ENCODE measurements at regions not wholly inside any gene's neighbourhood (a gene's known extent, or its start where the extent isn't known, plus 50 kb on each side); places are given as distances from the start of the nearest gene placed in this dataset.
"Not testable (repeated sequence)": the region's sequence is repeated elsewhere in the genome, so short reads cannot be mapped to it uniquely, and the experiment has no call there.

DNA sequence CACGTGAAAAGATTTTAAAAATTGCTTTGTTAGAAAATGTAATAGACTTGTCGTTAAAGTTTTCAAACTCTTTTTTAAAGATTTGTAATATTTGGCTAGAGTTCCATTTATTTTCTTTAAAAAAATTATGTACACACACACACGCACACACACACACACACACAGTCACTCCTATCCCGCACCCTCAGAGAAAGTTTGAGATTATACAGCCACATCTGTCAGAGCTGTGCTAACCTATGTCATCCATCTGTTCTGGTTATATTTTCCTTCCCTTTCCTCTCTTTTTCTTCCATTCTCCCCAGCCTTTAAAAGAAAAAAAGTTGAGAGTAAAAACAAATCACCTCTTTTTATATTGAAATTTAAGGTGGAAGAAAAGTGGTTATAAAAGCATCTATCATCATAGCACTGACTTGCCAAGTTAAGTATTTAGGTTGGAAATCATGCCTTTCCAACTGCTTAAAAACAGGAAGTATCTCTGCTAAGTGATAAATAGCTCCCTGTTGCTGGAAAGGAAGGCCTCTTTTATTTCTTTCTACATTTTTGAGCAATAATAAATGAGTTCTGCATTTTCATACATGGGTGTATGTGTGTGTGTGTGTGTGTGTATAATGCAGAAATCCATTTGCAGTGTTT lies 163.3 kb upstream of the SPRY1 start:
- no peak for DNase-seq

- no peak for DNase-seq
Observed at GRCh38 chr4:123234955-123235354, 161.6 kb upstream of the SPRY1 start.

DNA sequence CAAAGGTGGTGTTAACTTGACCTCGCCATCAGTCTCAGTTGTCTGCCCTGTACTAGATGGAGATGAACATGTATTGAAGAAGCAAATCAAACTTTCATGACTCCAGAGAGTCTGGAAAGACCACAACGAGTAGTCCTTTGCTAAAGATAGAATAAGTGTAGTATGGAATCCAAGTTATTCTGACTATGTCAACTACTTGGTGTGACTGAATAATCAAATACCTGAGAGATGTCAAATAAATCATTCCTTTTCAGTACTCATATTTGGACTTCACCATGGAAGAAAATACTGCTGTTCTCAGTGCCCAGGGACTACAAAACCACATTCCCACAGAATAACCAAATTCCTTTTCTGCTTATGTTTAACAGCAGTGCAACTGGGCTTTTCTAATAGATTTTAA lies 161.2 kb upstream of the SPRY1 start:
- DNase-seq: no peak

- DNase-seq: no peak
Observed at GRCh38 chr4:123236606-123237005, 160.0 kb upstream of the SPRY1 start.

- DNase-seq: not testable (repeated sequence)
Observed at GRCh38 chr4:123240286-123240685, 156.3 kb upstream of the SPRY1 start.

DNA sequence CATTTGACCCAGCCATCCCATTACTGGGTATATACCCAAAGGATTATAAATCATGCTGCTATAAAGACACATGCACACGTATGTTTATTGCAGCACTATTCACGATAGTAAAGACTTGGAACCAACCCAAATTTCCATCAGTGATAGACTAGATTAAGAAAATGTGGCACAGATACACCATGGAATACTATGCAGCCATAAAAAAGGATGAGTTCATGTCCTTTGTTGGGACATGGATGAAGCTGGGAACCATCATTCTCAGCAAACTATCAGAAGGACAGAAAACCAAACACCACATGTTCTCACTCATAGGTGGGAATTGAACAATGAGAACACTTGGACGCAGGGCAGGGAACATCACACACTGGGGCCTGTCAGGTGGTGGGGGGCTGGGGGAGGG lies 153.4 kb upstream of the SPRY1 start:
- DNase-seq: not testable (repeated sequence)

- no peak for DNase-seq
Observed at GRCh38 chr4:123244137-123244536, 152.5 kb upstream of the SPRY1 start.

DNA sequence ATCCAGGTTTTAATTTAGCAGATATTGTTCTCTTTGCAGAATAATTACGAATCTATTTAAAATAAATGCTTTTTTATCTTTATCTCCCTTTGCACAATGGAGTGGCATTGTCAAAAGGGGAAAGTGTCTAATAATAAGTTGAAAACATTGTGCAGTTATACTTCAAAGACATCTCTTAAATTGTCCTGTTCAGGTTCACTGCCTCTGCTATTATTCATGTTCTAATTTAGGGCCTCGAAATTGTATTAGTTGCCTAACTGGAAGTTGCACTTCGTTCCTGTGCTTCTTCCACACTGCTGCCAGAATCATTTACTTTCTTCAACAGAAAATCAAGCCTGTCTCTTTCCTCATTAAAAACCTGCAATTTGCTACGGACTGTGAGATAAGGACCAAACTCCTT lies 150.5 kb upstream of the SPRY1 start:
- no peak for DNase-seq

DNA sequence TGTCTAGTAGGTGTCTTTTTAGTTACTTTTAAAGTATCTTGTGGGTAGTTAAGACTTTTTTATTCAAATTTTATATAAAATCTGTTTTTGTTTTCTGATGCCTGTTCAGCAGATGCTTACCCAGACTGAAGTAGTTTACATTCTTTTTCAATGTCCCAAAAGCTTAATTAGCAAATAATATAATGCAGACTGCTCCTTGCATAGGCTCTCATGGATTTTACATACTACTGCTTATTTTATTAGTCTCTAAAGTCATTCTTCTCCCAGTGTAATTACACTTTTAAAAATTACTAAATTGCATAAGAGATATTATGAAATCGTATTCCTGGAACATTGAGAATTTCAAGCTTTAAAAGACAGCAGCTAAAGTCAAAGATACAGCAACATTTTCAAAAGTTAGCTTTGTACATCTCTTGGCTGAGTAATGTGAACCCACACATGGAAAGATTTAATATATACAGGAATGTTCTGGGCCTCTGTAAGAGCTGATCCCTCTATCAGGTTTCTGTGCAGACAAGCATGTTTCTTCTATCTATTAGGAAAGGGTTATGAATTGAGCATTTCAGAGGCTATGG lies 148.4 kb upstream of the SPRY1 start:
- DNase-seq: no peak

GRCh38 chr4:123249821-123250220 lies 146.8 kb upstream of the SPRY1 start:
- no peak for DNase-seq

GRCh38 chr4:123250843-123251242 lies 145.8 kb upstream of the SPRY1 start:
- DNase-seq: no peak

GRCh38 chr4:123255971-123256370 lies 140.6 kb upstream of the SPRY1 start:
- DNase-seq: no peak

DNA sequence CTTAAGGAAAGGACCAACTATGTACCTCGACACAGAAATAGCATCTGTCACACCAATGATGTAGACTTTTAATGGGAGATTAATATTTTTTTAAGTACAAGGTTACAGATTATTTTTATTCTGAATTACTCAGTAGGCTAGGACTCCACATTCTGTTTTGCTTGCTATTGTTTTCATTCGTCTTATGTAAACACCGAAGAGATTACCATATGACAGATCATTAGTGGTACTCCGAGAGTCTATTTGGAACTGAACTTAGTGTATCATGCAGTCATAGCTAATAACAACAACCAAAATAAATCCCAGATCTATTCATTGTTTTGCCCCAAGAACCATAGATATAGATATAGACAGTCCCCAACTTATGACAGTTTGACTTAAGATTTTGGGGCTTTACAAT lies 139.7 kb upstream of the SPRY1 start:
- DNase-seq: no peak

- DNase-seq: no peak
Observed at GRCh38 chr4:123257591-123257990, 139.0 kb upstream of the SPRY1 start.

GRCh38 chr4:123259676-123260646 lies 136.6 kb upstream of the SPRY1 start:
- DNase-seq: no peak

- no peak for DNase-seq
Observed at GRCh38 chr4:123260653-123261052, 135.9 kb upstream of the SPRY1 start.

GRCh38 chr4:123262080-123262479 lies 134.5 kb upstream of the SPRY1 start:
- DNase-seq: no peak

DNA sequence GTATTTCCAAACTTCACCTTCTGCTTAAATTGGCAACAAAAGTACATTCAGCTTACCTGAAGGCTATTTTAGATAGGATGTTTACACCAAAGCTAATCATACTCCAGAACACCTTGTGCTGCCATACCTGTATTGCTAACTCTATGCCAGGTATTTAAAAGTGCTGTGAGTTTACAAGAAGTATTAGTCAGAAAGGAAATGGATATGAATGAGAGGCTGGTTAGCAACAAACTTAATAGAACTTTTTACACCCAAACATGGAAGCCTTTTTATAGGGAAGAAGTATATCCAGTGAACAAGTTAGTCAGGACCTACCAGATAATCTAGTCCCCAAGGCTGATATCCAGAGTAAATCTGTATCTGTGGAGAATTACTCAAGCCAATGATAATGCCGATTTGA lies 131.2 kb upstream of the SPRY1 start:
- no peak for DNase-seq

- DNase-seq: no peak
Observed at GRCh38 chr4:123266221-123266620, 130.4 kb upstream of the SPRY1 start.

- DNase-seq: no peak
Observed at GRCh38 chr4:123278755-123279154, 117.8 kb upstream of the SPRY1 start.

- DNase-seq: no peak
Observed at GRCh38 chr4:123283371-123283895, 113.2 kb upstream of the SPRY1 start.

DNA sequence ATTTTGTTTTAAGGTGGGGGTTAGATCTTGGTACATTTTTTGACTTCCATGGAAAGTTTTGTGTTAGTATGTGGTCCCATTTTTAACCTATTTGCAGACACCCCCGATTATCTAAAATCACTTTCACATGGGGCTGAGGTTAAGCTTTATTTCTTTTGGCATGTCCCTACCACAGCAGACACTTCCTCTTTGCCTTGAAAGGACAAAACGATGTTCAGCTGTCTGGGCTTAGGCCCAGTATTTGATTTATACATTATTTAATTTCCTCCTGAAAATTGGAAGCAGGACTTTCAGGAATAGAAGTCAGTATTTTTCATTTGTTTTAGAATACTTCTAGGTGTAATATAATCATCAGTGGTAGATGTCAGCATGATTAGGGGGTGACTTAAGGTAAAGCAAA lies 112.4 kb upstream of the SPRY1 start:
- DNase-seq: no peak

DNA sequence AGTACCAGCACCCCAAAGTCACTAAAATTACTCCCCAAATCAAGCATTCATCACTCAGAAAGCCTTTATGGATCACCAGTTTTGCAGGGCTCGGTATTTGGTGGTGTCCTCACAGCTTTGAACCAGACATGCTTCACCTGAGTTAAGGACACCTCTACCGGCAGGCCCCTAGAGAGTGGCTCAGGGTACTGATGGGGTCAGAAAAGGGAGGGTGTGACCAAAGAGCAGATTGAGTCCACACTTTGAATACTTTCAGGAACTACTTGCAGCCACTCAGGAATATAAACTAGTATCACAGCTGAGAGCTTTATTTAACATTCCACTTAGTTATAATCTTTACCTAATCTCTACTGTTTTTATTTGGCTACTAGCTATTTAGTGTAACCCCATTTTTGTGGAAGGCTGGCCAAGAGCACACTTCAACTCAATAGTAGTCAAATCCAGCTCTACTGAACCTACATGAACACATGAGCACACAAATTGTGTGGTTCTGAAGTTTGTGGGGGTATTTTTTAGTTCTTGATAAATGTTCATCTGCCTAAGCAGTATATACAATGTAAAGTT lies 109.6 kb upstream of the SPRY1 start:
- no peak for DNase-seq

Measured in CD4-positive, alpha-beta T cell treated with Interleukin-12 subunit alpha and Interleukin-12 subunit beta, for 1 hour (primary cell).